K562 (cell line): ENCODE measurements at regions not wholly inside any gene's neighbourhood (a gene's known extent, or its start where the extent isn't known, plus 50 kb on each side); places are given as distances from the start of the nearest gene placed in this dataset.
A peak's percentile ranks its signal among the peaks of the same experiment; 100 is the strongest.

Experiments used
- ATAC-seq: fragments of 200-7000 bp; cut with Tn5 transposase; 3 replicates; pipeline ENCODE4 v1.9.1; 2020; ENCODE audit warnings: moderate library complexity
- BruUV-seq: library from RNA; stranded (reverse); fragments of 400-500 nt; replicated peaks from 2 replicates; lab custom pipeline; 2021; lab: Mats Ljungman, UMichigan
- CTCF ChIA-PET: fragments of 300-600 bp; formaldehyde crosslinking; extraction: SDS; loops from one replicate; lab custom pipeline; 2021; ENCODE audit warnings: low intra/inter-chr PET ratio; lab: Yijun Ruan, JAX
- POLR2A ChIA-PET: fragments of 300-600, 350-650 bp; sonication (Branson Sonifier 250); formaldehyde crosslinking; extraction: SDS; loops from one replicate; lab custom pipeline; 2021; ENCODE audit warnings: antibody characterized with exemption, inconsistent platforms; lab: Yijun Ruan, JAX
- DNase-seq, 4 experiments: peaks; one replicate each; pipeline versions ENCODE4 v3.0.0 to v3.0.0-alpha.2; 2011 to 2018; ENCODE audit warnings: low spot score in 3 of 4, mixed read lengths in 3 of 4; ENCODE audit errors: extremely low read depth in 1 of 4
- FAIRE-seq: peaks from 2 replicates; lab custom pipeline; 2011; peaks lifted over from hg19 to GRCh38; lab: Jason Lieb, UNC
- H2AFZ ChIP-seq: 2 replicates; pipeline ENCODE4 v1.6.0; 2011; ENCODE audit warnings: low read depth, low read length, control low read depth, inconsistent platforms
- H3K27ac ChIP-seq: fragments of 200-600 bp; 3 replicates; pipeline ENCODE4 v1.8.0; 2011; ENCODE audit warnings: low read depth, mild to moderate bottlenecking, control low read depth, inconsistent platforms, low read length, moderate library complexity, mixed read lengths; ENCODE audit errors: extremely low read depth
- H3K27me3 ChIP-seq, 2 experiments: fragments of 300-600 bp in 1 of 2; 2 replicates in 1 of 2; 3 replicates in 1 of 2; pipeline versions ENCODE4 v1.6.0 to v1.8.0; 2011; ENCODE audit warnings: inconsistent platforms in 2 of 2, low read length in 2 of 2, mild to moderate bottlenecking in 1 of 2, mixed read lengths in 1 of 2, moderate library complexity in 1 of 2; ENCODE audit not compliant: control insufficient read depth in 2 of 2, insufficient read depth in 2 of 2
- H3K36me3 ChIP-seq: fragments of 300-600 bp; 3 replicates; pipeline ENCODE4 v1.8.0; 2011; ENCODE audit warnings: mild to moderate bottlenecking, low read length, inconsistent platforms; ENCODE audit not compliant: control insufficient read depth, insufficient read depth
- H3K4me1 ChIP-seq, 2 experiments: fragments of 200-600 bp in 1 of 2; replicated peaks in 1 of 2; 2 replicates in 1 of 2; 3 replicates in 1 of 2; pipeline versions ENCODE4 v1.5.1 to v1.8.0; 2011; ENCODE audit warnings: inconsistent platforms in 2 of 2, low read length in 2 of 2, mild to moderate bottlenecking in 1 of 2, mixed read lengths in 1 of 2, moderate library complexity in 1 of 2; ENCODE audit not compliant: control insufficient read depth in 2 of 2, insufficient read depth in 2 of 2
- H3K4me2 ChIP-seq: 2 replicates; pipeline ENCODE4 v1.6.1; 2011; ENCODE audit warnings: low read length, control low read depth, inconsistent platforms, mixed read lengths; ENCODE audit not compliant: insufficient read depth
- H3K4me3 ChIP-seq: fragments of 200-600 bp; sonication (generic), shearing (Covaris generic); 2 replicates; pipeline ENCODE4 v1.5.1; 2016; ENCODE audit warnings: control low read depth, inconsistent platforms
- H3K79me2 ChIP-seq: fragments of 200-600 bp; 3 replicates; pipeline ENCODE4 v1.8.0; 2011; ENCODE audit warnings: low read length, inconsistent platforms; ENCODE audit not compliant: control insufficient read depth, insufficient read depth
- H3K9ac ChIP-seq, 2 experiments: 2 replicates each; pipeline versions ENCODE4 v1.6.0 to v1.6.1; 2011; ENCODE audit warnings: low read depth in 2 of 2, low read length in 2 of 2, control low read depth in 1 of 2, inconsistent platforms in 1 of 2, mild to moderate bottlenecking in 1 of 2, mixed read lengths in 1 of 2; ENCODE audit not compliant: insufficient read depth in 1 of 2
- H3K9me1 ChIP-seq: one replicate; pipeline ENCODE4 v1.6.0; 2011; ENCODE audit warnings: inconsistent platforms, mild to moderate bottlenecking, low read length, moderate library complexity; ENCODE audit not compliant: control insufficient read depth, insufficient read depth
- H3K9me3 ChIP-seq: replicated peaks from 2 replicates; pipeline ENCODE4 v1.5.1; 2011; ENCODE audit warnings: low read depth, low read length, inconsistent platforms; ENCODE audit not compliant: control insufficient read depth, insufficient read depth
- H4K20me1 ChIP-seq: replicated peaks from 2 replicates; pipeline ENCODE4 v1.6.1; 2011; ENCODE audit warnings: low read length, inconsistent platforms, mixed read lengths; ENCODE audit not compliant: control insufficient read depth, insufficient read depth
- TEAD1 ChIP-seq, 2 experiments: fragments of 450-650 bp in 1 of 2; sonication (generic) in 1 of 2; formaldehyde crosslinking; IDR thresholded peaks; 2 replicates each; pipeline versions ENCODE4 v1.4.0 to v1.8.0; 2020 to 2022; ENCODE audit warnings: mild to moderate bottlenecking in 2 of 2, missing genetic modification reagents in 1 of 2
- ZNF316 ChIP-seq: fragments of 450-650 bp; IDR thresholded peaks from 2 replicates; pipeline ENCODE4 v1.6.1; 2016
- ZSCAN32 ChIP-seq: fragments of 450-650 bp; formaldehyde crosslinking; IDR thresholded peaks from 2 replicates; pipeline ENCODE4 v1.4.0; 2020; ENCODE audit warnings: mild to moderate bottlenecking, moderate library complexity
- WGBS: fragments of 100-300 bp; shearing (Covaris generic); methylation state at CpG from one replicate; pipeline ENCODE4 v1.1.6; 2016; ENCODE audit warnings: low coverage, mixed read lengths; ENCODE audit not compliant: insufficient coverage; ENCODE audit errors: missing lambda C conversion rate; 5-methylcytosine and 5-hydroxymethylcytosine counted together
- in situ Hi-C: fragments of 300-500 bp; cut with MboI; formaldehyde crosslinking; loops from 4 replicates; pipeline ENCODE4 v1.15.0; 2018; ENCODE audit warnings: inconsistent platforms, mixed read lengths
- intact Hi-C: fragments of 100-400 bp; cut with micrococcal nuclease; formaldehyde crosslinking; loops from 2 replicates; pipeline ENCODE4 v1.14.2; 2022
- TF ChIP-seq, protein P1 (sequence below): fragments of 250-450 bp; sonication (Bioruptor Pico); IDR thresholded peaks from 2 replicates; pipeline ENCODE4 v1.4.0; 2020
- TF ChIP-seq, protein P2 (sequence below): sonication (generic); formaldehyde crosslinking; IDR thresholded peaks from 2 replicates; pipeline ENCODE4 v1.8.0; 2023; ENCODE audit warnings: mild to moderate bottlenecking, missing genetic modification reagents

GRCh38 chr3:115351193-115351592 is 204.1 kb upstream of the ZBTB20 start (continued):
- TF ChIP-seq TEAD1 (CRISPR knock-in tag; IDR thresholded peaks at IDR 0.05): no peak

- no peaks in the 10 kb centered on the region for H3K27me3 ChIP-seq
- no peak for FAIRE-seq
- no peaks in the 10 kb centered on the region for H3K9me3 ChIP-seq
- H3K4me2 ChIP-seq: no peak overlapping the region
- no peaks in the 10 kb centered on the region for H4K20me1 ChIP-seq
- in situ Hi-C loops: no loop called here
- intact Hi-C loops: no loop called here
- no peak for ATAC-seq
- H3K4me1 ChIP-seq: no peaks in the 10 kb centered on the region
- CTCF ChIA-PET: no interaction called here
- H3K9me1 ChIP-seq: no peaks in the 10 kb centered on the region
- TF ChIP-seq, protein P1, sequence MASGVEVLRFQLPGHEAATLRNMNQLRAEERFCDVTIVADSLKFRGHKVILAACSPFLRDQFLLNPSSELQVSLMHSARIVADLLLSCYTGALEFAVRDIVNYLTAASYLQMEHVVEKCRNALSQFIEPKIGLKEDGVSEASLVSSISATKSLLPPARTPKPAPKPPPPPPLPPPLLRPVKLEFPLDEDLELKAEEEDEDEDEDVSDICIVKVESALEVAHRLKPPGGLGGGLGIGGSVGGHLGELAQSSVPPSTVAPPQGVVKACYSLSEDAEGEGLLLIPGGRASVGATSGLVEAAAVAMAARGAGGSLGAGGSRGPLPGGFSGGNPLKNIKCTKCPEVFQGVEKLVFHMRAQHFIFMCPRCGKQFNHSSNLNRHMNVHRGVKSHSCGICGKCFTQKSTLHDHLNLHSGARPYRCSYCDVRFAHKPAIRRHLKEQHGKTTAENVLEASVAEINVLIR (CRISPR knock-in tag): no peak
- TF ChIP-seq ZNF316: 0 out of 2 replicates have a peak, but pooled peaks have one; percentile 10
- H3K79me2 ChIP-seq: no peaks in the 10 kb centered on the region
- no peaks in the 10 kb centered on the region for H3K36me3 ChIP-seq
- DNase-seq: no peak
- H2AFZ ChIP-seq: no peak overlapping the region
- no peak overlapping the region for H3K27ac ChIP-seq
- no peak overlapping the region for H3K4me3 ChIP-seq
- no TSS peak for BruUV-seq
- POLR2A ChIA-PET: interaction anchor here (0.6 kb wide), 1 partner anchor 33 kb away, joined by 3 read pairs; no protein-coding TSS in a partner anchor
- no peak overlapping the region for H3K9ac ChIP-seq
- 3% methylated on average over 3 of the region's 3 CpGs for WGBS
Observed at GRCh38 chr3:115354010-115354409, 206.9 kb upstream of the ZBTB20 start.

DNA sequence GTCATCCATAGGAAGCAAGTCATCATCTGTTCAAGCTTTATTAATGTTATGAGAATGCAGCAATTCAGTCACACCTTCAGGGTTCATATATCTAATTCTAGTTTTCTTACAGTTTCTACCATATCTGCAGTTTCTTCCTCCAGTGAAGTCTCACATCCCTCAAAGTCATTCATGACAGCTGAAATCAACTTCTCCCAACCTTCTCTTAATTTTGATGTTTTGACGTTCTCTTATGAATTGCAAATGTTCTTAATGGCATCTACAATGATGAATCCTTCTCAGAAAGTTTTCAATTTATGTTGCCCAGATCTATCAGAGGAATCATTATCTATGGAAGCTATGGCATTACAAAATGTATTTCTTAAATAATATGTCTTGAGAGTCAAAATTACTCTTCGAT is 210.4 kb upstream of the ZBTB20 start:
- intact Hi-C loops: no loop called here
- no peaks in the 10 kb centered on the region for H3K27me3 ChIP-seq
- WGBS: 3% methylated on average over 2 of the region's 2 CpGs
- BruUV-seq: no TSS peak
- H3K4me1 ChIP-seq: no peaks in the 10 kb centered on the region
- H3K79me2 ChIP-seq: no peaks in the 10 kb centered on the region
- ChIA-PET POLR2A (no interaction called here), CTCF (no interaction called here)
- H3K36me3 ChIP-seq: no peaks in the 10 kb centered on the region
- no peak overlapping the region for H3K4me2 ChIP-seq
- in situ Hi-C loops: no loop called here
- no peaks in the 10 kb centered on the region for H3K9me3 ChIP-seq
- FAIRE-seq (no peak), ATAC-seq (no peak), DNase-seq (no peak)
- no peaks in the 10 kb centered on the region for H4K20me1 ChIP-seq
- no peak overlapping the region for H3K27ac ChIP-seq
- no peaks in the 10 kb centered on the region for H3K9me1 ChIP-seq
- no peak overlapping the region for H3K9ac ChIP-seq
- H2AFZ ChIP-seq: no peak overlapping the region
- no peak overlapping the region for H3K4me3 ChIP-seq
- no peak for TF ChIP-seq ZSCAN32 (CRISPR knock-in tag)
- TF ChIP-seq, protein P2, sequence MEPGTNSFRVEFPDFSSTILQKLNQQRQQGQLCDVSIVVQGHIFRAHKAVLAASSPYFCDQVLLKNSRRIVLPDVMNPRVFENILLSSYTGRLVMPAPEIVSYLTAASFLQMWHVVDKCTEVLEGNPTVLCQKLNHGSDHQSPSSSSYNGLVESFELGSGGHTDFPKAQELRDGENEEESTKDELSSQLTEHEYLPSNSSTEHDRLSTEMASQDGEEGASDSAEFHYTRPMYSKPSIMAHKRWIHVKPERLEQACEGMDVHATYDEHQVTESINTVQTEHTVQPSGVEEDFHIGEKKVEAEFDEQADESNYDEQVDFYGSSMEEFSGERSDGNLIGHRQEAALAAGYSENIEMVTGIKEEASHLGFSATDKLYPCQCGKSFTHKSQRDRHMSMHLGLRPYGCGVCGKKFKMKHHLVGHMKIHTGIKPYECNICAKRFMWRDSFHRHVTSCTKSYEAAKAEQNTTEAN (CRISPR knock-in tag): no peak
